ENCODE measurements at regions not wholly inside any gene's neighbourhood (a gene's known extent, or its start where the extent isn't known, plus 50 kb on each side); places are given as distances from the start of the nearest gene placed in this dataset.

DNA sequence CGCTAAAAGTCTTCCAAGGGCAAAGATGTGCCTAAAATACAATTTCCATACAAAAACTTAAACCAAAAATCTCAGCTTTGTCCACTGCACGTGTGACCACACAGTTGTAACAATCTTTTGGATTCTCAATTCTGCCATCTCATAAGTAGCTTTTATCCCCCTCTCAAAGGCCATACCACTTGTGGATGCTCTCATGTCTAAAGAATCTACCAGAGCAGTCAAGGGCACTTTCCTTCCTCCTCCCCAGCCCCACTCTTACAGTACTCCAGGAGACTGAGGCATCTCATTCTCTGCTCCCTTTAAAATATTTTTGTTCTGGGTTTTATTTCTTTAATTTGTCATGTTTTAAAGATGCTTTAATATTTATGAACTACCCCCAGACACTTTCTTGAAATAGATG lies 102.3 kb upstream of the PFN2 start:
- no peak for TF ChIP-seq CTCF (IDR thresholded peaks at IDR 0.05; ENCODE audit: insufficient read depth, low read depth, low read length)
- ChIA-PET POLR2A (no interaction called here), CTCF (interaction anchor here (0.5 kb wide), 1 partner anchor 130 kb away, joined by 3 read pairs; no protein-coding TSS in a partner anchor)
- Histone ChIP-seq H3K4me3 (ENCODE audit: low read depth, low read length) (no peak overlapping the region), H3K36me3 (ENCODE audit: control insufficient read depth, insufficient read depth, low read length) (no peaks in the 10 kb centered on the region), H3K27me3 (ENCODE audit: control insufficient read depth, insufficient read depth, low read length) (no peaks in the 10 kb centered on the region)
- no peak for DNase-seq (ENCODE audit: low read depth)

DNA sequence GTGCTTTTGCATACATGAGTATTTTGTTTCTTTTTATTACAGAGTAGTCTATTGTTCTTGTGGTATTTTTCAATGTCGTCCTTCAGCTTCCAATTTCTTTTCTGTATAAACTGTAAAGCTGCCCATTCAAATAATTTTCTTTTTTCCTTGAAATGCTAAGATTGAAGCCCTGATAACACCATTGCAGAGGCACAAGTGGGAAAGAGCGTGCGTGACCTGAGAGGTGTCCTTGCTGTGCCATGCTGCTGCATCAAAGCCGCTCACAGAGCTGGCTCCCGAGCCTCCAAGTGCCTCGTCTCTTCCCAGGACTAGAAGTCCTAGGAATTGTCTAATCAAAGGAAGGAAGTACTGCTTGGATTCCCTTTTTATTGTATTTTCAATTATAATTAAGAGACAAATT lies 101.9 kb upstream of the PFN2 start:
- CTCF ChIA-PET, result no interaction called here
- no peak overlapping the region for H3K4me3 ChIP-seq (ENCODE audit: low read depth, low read length)
- no peak for TF ChIP-seq CTCF (IDR thresholded peaks at IDR 0.05; ENCODE audit: insufficient read depth, low read depth, low read length)
- POLR2A ChIA-PET, result no interaction called here
- no peaks in the 10 kb centered on the region for H3K27me3 ChIP-seq (ENCODE audit: control insufficient read depth, insufficient read depth, low read length)
- H3K36me3 ChIP-seq (ENCODE audit: control insufficient read depth, insufficient read depth, low read length), result no peaks in the 10 kb centered on the region
- no peak for DNase-seq (ENCODE audit: low read depth)

- H3K27me3 ChIP-seq (ENCODE audit: control insufficient read depth, insufficient read depth, low read length), result no peaks in the 10 kb centered on the region
- H3K4me3 ChIP-seq (ENCODE audit: low read depth, low read length), result no peak overlapping the region
- no peak for DNase-seq (ENCODE audit: low read depth)
- ChIA-PET CTCF (interaction anchor here (0.6 to 1.2 kb wide), 3 partner anchors 10 to 133 kb away, joined by 3 to 4 read pairs (median 3); no protein-coding TSS in a partner anchor), POLR2A (no interaction called here)
- TF ChIP-seq CTCF (IDR thresholded peaks at IDR 0.05; ENCODE audit: insufficient read depth, low read depth, low read length), result no peak
- H3K36me3 ChIP-seq (ENCODE audit: control insufficient read depth, insufficient read depth, low read length), result no peaks in the 10 kb centered on the region
These were observed 99.6 kb upstream of the PFN2 start for GRCh38 chr3:150070271-150070670.

GRCh38 chr3:150069633-150070032 lies 98.9 kb upstream of the PFN2 start:
- ChIA-PET POLR2A (no interaction called here), CTCF (interaction anchor here (1.2 kb wide), 1 partner anchor 132 kb away, joined by 4 read pairs; no protein-coding TSS in a partner anchor)
- TF ChIP-seq CTCF (IDR thresholded peaks at IDR 0.05; ENCODE audit: insufficient read depth, low read depth, low read length), result no peak
- Histone ChIP-seq H3K36me3 (ENCODE audit: control insufficient read depth, insufficient read depth, low read length) (no peaks in the 10 kb centered on the region), H3K4me3 (ENCODE audit: low read depth, low read length) (no peak overlapping the region), H3K27me3 (ENCODE audit: control insufficient read depth, insufficient read depth, low read length) (no peaks in the 10 kb centered on the region)
- DNase-seq (ENCODE audit: low read depth), result no peak

DNA sequence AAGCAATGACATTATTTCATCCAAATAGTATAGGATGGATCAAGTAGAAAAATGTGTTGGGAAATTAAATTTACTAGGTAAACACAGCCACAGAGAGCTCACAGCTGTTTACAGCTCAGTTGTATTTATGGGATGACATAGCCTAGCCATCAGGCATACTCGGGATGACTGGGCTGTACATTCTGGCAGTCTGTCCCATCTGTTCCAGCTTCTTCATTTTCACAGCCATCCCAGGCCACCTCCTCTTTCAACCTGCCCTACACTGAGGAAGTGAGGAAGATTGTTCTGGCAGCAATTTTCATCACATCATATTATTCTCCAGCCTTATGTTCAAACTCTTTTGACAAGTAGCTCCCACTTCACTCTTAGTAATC lies 98.4 kb upstream of the PFN2 start:
- ChIA-PET POLR2A (no interaction called here), CTCF (no interaction called here)
- DNase-seq (ENCODE audit: low read depth), result no peak
- Histone ChIP-seq H3K27me3 (ENCODE audit: control insufficient read depth, insufficient read depth, low read length) (no peaks in the 10 kb centered on the region), H3K36me3 (ENCODE audit: control insufficient read depth, insufficient read depth, low read length) (no peaks in the 10 kb centered on the region), H3K4me3 (ENCODE audit: low read depth, low read length) (no peak overlapping the region)
- no peak for TF ChIP-seq CTCF (IDR thresholded peaks at IDR 0.05; ENCODE audit: insufficient read depth, low read depth, low read length)
